ENCODE measurements at regions not wholly inside any gene's neighbourhood (a gene's known extent, or its start where the extent isn't known, plus 50 kb on each side); places are given as distances from the start of the nearest gene placed in this dataset.

GRCh38 chr5:125004009-125004408 lies 257.6 kb upstream of the ZNF608 start:
- no peak overlapping the region for H3K4me3 ChIP-seq (ENCODE audit: control insufficient read depth, low read depth, low read length)
- no peak for TF ChIP-seq CTCF (conservative IDR thresholded peaks at IDR 0.05; ENCODE audit: control insufficient read depth, insufficient read depth, low read depth, low read length)
- no peak for DNase-seq (ENCODE audit: low read depth)

GRCh38 chr5:125005266-125005665 lies 258.8 kb upstream of the ZNF608 start:
- no peak overlapping the region for H3K4me3 ChIP-seq (ENCODE audit: control insufficient read depth, low read depth, low read length)
- no peak for DNase-seq (ENCODE audit: low read depth)

GRCh38 chr5:125006011-125006685 lies 259.7 kb upstream of the ZNF608 start:
- DNase-seq (ENCODE audit: low read depth) = no peak
- H3K4me3 ChIP-seq (ENCODE audit: control insufficient read depth, low read depth, low read length) = no peak overlapping the region
- TF ChIP-seq CTCF (conservative IDR thresholded peaks at IDR 0.05; ENCODE audit: control insufficient read depth, insufficient read depth, low read depth, low read length) = no peak

More at GRCh38 chr5:125005266-125005665, 258.8 kb upstream of the ZNF608 start:
- no peak for TF ChIP-seq CTCF (conservative IDR thresholded peaks at IDR 0.05; ENCODE audit: control insufficient read depth, insufficient read depth, low read depth, low read length)

GRCh38 chr5:125010356-125010755 lies 263.9 kb upstream of the ZNF608 start:
- no peak for DNase-seq (ENCODE audit: low read depth)
- no peak overlapping the region for H3K4me3 ChIP-seq (ENCODE audit: control insufficient read depth, low read depth, low read length)
- no peak for TF ChIP-seq CTCF (conservative IDR thresholded peaks at IDR 0.05; ENCODE audit: control insufficient read depth, insufficient read depth, low read depth, low read length)

GRCh38 chr5:125011014-125011413 lies 264.6 kb upstream of the ZNF608 start:
- DNase-seq (ENCODE audit: low read depth) = no peak
- no peak for TF ChIP-seq CTCF (conservative IDR thresholded peaks at IDR 0.05; ENCODE audit: control insufficient read depth, insufficient read depth, low read depth, low read length)
- no peak overlapping the region for H3K4me3 ChIP-seq (ENCODE audit: control insufficient read depth, low read depth, low read length)

- no peak for TF ChIP-seq CTCF (conservative IDR thresholded peaks at IDR 0.05; ENCODE audit: control insufficient read depth, insufficient read depth, low read depth, low read length)
- no peak for DNase-seq (ENCODE audit: low read depth)
Observed at GRCh38 chr5:125011419-125011818, 265.0 kb upstream of the ZNF608 start.

GRCh38 chr5:125011947-125012346 lies 265.5 kb upstream of the ZNF608 start:
- TF ChIP-seq CTCF (conservative IDR thresholded peaks at IDR 0.05; ENCODE audit: control insufficient read depth, insufficient read depth, low read depth, low read length) = no peak
- H3K4me3 ChIP-seq (ENCODE audit: control insufficient read depth, low read depth, low read length) = no peak overlapping the region
- DNase-seq (ENCODE audit: low read depth) = no peak

More at GRCh38 chr5:125011419-125011818, 265.0 kb upstream of the ZNF608 start:
- H3K4me3 ChIP-seq (ENCODE audit: control insufficient read depth, low read depth, low read length) = no peak overlapping the region

Data from fibroblast of mammary gland (primary cell).